Mucosa of descending colon (tissue), 3 donors: ENCODE measurements at regions not wholly inside any gene's neighbourhood (a gene's known extent, or its start where the extent isn't known, plus 50 kb on each side); places are given as distances from the start of the nearest gene placed in this dataset.

Experiments
- ATAC-seq: fragments of 200-7000 bp; cut with Tn5 transposase; one replicate; pipeline ENCODE4 v1.9.1; 2020; ENCODE audit warnings: mild to moderate bottlenecking, moderate library complexity
- DNase-seq, 3 donors: peaks; one replicate each; pipeline ENCODE4 v3.0.0-alpha.2; 2020
- H3K36me3 ChIP-seq: fragments of 200-600 bp; one replicate; pipeline ENCODE4 v1.8.0; 2021; ENCODE audit warnings: low read depth, mild to moderate bottlenecking
- H3K4me1 ChIP-seq: fragments of 200-600 bp; one replicate; pipeline ENCODE4 v1.8.0; 2021; ENCODE audit warnings: low read depth, mild to moderate bottlenecking
- H3K4me3 ChIP-seq: fragments of 200-600 bp; one replicate; pipeline ENCODE4 v1.8.0; 2021; ENCODE audit warnings: mild to moderate bottlenecking
- H3K9me3 ChIP-seq: fragments of 200-600 bp; one replicate; pipeline ENCODE4 v1.8.0; 2021; ENCODE audit warnings: mild to moderate bottlenecking
- intact Hi-C, 2 donors: fragments of 100-400 bp; cut with DNase I in 1 of 2; cut with micrococcal nuclease in 1 of 2; formaldehyde crosslinking; loops; one replicate each; pipeline versions ENCODE4 v1.11.0 to v1.11.1; 2022; cut with DNase I, micrococcal nuclease
- TF ChIP-seq, protein P1 (sequence below): fragments of 200-600 bp; IDR thresholded peaks from one replicate; pipeline ENCODE4 v1.8.0; 2022; ENCODE audit warnings: antibody characterized with exemption, mild to moderate bottlenecking
- donor health status: DM: no; HTN: no; CAD: no; lungs with moderate emphysema.
- donor health status: DM: no; HTN: no; CAD: no.
- donor health status: DM: no; HTN: yes; CAD: no.

DNA sequence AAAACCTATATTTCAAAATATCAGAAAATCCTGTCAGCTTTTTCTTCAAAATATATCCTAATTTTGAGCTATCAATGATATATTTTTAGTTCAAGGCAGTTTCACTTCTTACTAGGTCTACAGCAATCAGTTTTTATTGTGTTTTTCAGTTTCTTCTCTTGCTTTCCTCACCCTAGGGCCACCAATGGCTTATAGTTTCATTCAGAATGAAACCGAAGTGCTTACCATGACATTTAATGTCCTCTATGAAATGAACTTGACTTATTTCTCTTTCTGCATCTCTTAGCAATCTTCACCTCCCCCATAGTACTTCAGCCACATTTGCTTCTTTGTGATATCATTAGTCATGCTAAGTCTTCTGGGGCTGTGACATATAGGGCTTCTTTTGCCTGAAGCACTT lies 100.3 kb downstream of the ARL5B start:
- no peak for ATAC-seq
- H3K36me3 ChIP-seq = no peaks in the 10 kb centered on the region
- intact Hi-C loops = no loop called here
- H3K4me3 ChIP-seq = no peak overlapping the region
- TF ChIP-seq, protein P1, sequence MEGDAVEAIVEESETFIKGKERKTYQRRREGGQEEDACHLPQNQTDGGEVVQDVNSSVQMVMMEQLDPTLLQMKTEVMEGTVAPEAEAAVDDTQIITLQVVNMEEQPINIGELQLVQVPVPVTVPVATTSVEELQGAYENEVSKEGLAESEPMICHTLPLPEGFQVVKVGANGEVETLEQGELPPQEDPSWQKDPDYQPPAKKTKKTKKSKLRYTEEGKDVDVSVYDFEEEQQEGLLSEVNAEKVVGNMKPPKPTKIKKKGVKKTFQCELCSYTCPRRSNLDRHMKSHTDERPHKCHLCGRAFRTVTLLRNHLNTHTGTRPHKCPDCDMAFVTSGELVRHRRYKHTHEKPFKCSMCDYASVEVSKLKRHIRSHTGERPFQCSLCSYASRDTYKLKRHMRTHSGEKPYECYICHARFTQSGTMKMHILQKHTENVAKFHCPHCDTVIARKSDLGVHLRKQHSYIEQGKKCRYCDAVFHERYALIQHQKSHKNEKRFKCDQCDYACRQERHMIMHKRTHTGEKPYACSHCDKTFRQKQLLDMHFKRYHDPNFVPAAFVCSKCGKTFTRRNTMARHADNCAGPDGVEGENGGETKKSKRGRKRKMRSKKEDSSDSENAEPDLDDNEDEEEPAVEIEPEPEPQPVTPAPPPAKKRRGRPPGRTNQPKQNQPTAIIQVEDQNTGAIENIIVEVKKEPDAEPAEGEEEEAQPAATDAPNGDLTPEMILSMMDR = no peak
- H3K9me3 ChIP-seq = no peaks in the 10 kb centered on the region
- DNase-seq = no peak
- H3K4me1 ChIP-seq = no peaks in the 10 kb centered on the region

DNA sequence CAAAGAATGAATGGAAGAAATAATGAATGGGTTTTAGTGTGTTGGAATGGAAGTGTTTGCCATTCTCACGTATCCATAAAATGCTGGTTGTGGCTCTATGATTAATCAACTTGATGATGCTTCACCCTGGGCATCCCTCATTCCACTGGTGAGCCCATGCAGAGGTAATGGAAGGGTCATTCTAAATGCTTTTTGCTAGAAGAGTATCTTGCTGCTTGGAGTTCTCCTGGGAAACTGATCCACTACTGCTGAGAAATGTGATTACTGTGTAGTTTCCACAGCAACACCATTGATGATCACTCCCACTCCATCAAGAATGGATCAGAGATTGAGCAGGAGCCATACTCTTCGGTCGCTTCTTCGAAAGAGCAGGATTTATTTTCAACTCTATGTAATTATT lies 101.6 kb downstream of the ARL5B start:
- ATAC-seq (no peak), DNase-seq (no peak)
- no peaks in the 10 kb centered on the region for H3K4me1 ChIP-seq
- TF ChIP-seq, protein P1 = no peak
- H3K9me3 ChIP-seq = no peaks in the 10 kb centered on the region
- no peak overlapping the region for H3K4me3 ChIP-seq
- intact Hi-C loops = no loop called here
- no peaks in the 10 kb centered on the region for H3K36me3 ChIP-seq

DNA sequence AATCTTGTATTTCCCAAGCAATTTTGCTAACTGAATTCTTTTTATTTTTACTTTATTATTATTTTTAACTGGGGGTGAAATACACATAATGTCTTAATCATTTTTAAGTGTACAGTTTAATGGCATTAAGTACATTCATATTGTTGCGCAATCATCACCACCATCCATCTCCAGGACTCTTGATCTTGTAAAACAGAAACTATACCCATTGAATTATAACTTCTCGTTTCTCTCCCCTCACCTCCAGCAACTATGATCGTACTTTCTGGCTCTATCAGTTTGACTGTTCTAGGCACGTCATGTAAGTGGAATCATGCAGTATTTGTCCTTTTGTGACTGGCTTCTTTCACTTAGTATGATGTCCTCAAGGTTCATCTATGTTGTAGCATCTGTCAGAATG lies 108.8 kb downstream of the ARL5B start:
- ATAC-seq = no peak
- intact Hi-C loops = no loop called here

DNA sequence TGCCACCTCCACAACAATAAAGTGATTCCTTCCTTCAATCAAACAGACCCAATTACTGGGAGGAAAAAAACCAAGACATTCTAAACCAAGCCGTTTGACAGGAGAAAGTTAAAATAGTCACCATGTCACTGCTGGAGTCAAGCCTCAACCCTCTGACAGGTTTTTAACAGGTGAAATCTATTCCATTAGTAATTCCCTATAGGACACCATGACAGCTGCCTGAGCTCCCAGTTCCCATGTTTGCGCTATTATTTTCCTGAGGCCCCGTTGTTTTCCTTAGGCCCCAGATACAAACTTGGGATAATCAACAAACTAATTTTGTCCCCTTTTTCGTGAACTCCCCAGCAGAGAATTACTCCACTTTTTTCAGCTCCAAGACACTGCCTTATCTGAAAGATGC lies 113.9 kb downstream of the ARL5B start:
- H3K4me3 ChIP-seq = no peak overlapping the region
- ATAC-seq (no peak), DNase-seq (no peak)
- H3K4me1 ChIP-seq = no peaks in the 10 kb centered on the region
- no peaks in the 10 kb centered on the region for H3K9me3 ChIP-seq
- TF ChIP-seq, protein P1 = no peak
- intact Hi-C loops = no loop called here
- H3K36me3 ChIP-seq = no peaks in the 10 kb centered on the region

More for the DNA sequence above, 108.8 kb downstream of the ARL5B start:
- DNase-seq = no peak
- TF ChIP-seq, protein P1 = no peak
- H3K9me3 ChIP-seq = no peaks in the 10 kb centered on the region
- no peaks in the 10 kb centered on the region for H3K36me3 ChIP-seq
- no peaks in the 10 kb centered on the region for H3K4me1 ChIP-seq
- no peak overlapping the region for H3K4me3 ChIP-seq

DNA sequence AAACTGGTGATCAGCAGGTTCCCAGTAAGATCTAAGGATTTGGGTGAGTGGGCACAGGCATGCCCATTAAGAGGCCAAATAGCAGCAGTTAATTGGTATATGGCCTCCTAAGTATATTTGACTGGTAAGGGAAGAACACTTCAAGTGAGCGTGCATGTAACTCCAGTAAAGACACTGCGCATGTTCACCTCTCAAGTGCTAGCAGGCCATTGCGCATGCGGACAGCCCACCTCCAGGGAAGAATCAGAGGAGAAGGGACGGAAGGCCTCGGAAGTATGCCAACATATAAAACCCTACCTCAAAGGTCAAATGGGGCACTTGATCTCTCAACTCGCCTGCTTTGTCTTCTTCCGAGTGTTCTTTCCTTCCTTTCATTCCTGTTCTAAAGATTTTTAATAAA lies 118.0 kb downstream of the ARL5B start:
- ATAC-seq (no peak), DNase-seq (no peak)
- TF ChIP-seq, protein P1 = no peak
- Histone ChIP-seq H3K9me3 (no peaks in the 10 kb centered on the region), H3K4me3 (no peak overlapping the region), H3K36me3 (no peaks in the 10 kb centered on the region), H3K4me1 (no peaks in the 10 kb centered on the region)
- intact Hi-C loops = no loop called here

DNA sequence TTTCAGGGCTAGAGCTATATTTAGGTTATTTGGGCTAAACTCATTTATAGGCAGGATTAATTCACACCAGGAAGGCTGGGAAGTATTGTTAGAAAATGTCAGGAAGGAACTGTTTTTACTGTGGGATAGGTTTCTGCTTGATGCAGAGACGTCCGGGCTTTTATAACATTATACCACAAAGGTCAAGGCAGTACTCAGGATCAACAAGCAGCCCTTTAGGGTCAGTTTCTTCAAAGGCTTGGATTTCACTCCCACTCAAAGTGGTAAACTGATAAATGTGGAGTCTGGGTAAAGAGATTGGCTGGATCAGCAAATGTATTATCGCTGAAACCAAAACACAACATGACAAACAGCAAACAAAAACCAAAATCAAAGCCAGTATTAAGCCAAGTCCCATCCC lies 127.2 kb downstream of the ARL5B start:
- no peak for ATAC-seq
- no peaks in the 10 kb centered on the region for H3K9me3 ChIP-seq
- TF ChIP-seq, protein P1 = no peak
- no peaks in the 10 kb centered on the region for H3K4me1 ChIP-seq
- DNase-seq = no peak
- no peaks in the 10 kb centered on the region for H3K36me3 ChIP-seq
- intact Hi-C loops = no loop called here
- no peak overlapping the region for H3K4me3 ChIP-seq
